ENCODE measurements at regions not wholly inside any gene's neighbourhood (a gene's known extent, or its start where the extent isn't known, plus 50 kb on each side); places are given as distances from the start of the nearest gene placed in this dataset.

DNA sequence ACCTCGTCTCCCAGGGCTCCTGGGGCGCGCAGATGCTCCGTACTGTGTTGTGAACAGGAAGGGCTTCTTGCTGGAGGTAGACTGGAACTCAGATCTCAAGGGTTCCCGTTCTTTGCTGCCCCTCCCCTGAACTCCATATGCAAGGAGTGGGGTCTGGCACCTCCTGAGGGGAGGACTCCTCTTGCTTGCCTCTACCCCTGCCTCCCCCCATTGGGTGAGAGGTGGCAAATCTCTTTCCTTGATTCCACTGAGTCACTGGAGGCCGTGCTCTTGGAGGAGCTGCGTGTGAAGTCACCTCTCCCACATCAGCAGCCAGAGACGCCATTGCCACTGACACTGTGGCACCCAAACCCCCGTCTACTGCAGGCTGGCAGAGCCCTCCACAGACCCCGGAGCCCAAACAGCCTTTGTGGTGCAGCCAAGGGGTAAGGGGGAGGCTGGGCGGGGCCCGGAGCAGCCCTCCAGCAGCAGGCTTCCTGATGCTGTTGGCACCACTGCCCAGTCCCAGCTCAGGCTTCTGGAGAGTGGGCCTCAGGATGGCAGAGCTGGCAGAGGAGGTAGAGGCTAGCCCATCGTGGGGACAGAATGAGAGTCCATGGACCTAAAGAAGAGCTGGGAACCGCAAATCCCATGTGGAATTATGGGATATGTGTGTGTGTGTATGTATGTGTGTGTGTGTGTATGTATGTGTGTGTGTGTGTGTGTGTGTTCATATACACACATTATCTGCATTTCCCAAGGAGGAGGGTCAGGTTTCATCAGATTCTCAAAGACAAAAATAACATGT is 104.9 kb upstream of the RUNX3 start:
- TF ChIP-seq, protein P1, sequence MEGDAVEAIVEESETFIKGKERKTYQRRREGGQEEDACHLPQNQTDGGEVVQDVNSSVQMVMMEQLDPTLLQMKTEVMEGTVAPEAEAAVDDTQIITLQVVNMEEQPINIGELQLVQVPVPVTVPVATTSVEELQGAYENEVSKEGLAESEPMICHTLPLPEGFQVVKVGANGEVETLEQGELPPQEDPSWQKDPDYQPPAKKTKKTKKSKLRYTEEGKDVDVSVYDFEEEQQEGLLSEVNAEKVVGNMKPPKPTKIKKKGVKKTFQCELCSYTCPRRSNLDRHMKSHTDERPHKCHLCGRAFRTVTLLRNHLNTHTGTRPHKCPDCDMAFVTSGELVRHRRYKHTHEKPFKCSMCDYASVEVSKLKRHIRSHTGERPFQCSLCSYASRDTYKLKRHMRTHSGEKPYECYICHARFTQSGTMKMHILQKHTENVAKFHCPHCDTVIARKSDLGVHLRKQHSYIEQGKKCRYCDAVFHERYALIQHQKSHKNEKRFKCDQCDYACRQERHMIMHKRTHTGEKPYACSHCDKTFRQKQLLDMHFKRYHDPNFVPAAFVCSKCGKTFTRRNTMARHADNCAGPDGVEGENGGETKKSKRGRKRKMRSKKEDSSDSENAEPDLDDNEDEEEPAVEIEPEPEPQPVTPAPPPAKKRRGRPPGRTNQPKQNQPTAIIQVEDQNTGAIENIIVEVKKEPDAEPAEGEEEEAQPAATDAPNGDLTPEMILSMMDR (conservative IDR thresholded peaks at IDR 0.05; ENCODE audit: low read length) = no peak
- TF ChIP-seq EZH2phosphoT487 (IDR thresholded peaks at IDR 0.05; ENCODE audit: borderline replicate concordance, low read depth, low read length) = no peak
